ENCODE measurements at regions not wholly inside any gene's neighbourhood (a gene's known extent, or its start where the extent isn't known, plus 50 kb on each side); places are given as distances from the start of the nearest gene placed in this dataset.

DNA sequence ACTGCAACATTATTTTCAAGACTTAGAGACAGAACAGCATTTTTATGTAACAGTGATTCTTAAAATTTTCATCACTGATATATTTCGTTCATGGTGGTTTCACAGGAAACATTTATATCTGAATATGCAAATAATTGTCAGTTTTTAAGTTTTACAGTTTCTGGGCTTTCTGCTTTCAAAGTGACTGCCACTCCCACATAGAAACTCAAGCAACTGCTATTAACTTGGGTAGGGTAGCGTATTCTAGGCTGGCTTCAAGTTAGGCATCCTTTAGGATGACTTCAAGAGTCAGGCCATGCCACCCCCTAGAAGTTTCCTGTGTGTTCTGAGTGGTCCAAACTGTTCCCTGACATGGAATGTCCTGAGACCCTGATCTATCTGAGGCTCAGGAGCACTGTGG lies 123.6 kb upstream of the TSPAN8 start:
- TF ChIP-seq, protein P1, sequence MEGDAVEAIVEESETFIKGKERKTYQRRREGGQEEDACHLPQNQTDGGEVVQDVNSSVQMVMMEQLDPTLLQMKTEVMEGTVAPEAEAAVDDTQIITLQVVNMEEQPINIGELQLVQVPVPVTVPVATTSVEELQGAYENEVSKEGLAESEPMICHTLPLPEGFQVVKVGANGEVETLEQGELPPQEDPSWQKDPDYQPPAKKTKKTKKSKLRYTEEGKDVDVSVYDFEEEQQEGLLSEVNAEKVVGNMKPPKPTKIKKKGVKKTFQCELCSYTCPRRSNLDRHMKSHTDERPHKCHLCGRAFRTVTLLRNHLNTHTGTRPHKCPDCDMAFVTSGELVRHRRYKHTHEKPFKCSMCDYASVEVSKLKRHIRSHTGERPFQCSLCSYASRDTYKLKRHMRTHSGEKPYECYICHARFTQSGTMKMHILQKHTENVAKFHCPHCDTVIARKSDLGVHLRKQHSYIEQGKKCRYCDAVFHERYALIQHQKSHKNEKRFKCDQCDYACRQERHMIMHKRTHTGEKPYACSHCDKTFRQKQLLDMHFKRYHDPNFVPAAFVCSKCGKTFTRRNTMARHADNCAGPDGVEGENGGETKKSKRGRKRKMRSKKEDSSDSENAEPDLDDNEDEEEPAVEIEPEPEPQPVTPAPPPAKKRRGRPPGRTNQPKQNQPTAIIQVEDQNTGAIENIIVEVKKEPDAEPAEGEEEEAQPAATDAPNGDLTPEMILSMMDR (IDR thresholded peaks at IDR 0.05): no peak
- TF ChIP-seq POLR2AphosphoS5 (IDR thresholded peaks at IDR 0.05): no peak
- TF ChIP-seq POLR2A (IDR thresholded peaks at IDR 0.05): no peak
